Fibroblast of lung (primary cell): ENCODE measurements at regions not wholly inside any gene's neighbourhood (a gene's known extent, or its start where the extent isn't known, plus 50 kb on each side); places are given as distances from the start of the nearest gene placed in this dataset.

Experiments
- DNase-seq, 2 donors: peaks; one replicate each; pipeline versions ENCODE4 v3.0.0 to v3.0.0-alpha.2; 2010; ENCODE audit warnings: low read depth in 2 of 2
- H2AFZ ChIP-seq: 2 replicates; pipeline ENCODE4 v1.5.1; 2012; ENCODE audit warnings: low read length, control low read depth, inconsistent platforms
- H3K27ac ChIP-seq: 2 replicates; pipeline ENCODE4 v1.5.1; 2011; ENCODE audit warnings: low read length, control low read depth; ENCODE audit not compliant: insufficient read depth
- H3K27me3 ChIP-seq: 2 replicates; pipeline ENCODE4 v1.5.1; 2011; ENCODE audit warnings: mild to moderate bottlenecking, low read length; ENCODE audit not compliant: control insufficient read depth, insufficient read depth
- H3K36me3 ChIP-seq: 2 replicates; pipeline ENCODE4 v1.5.1; 2011; ENCODE audit warnings: low read length; ENCODE audit not compliant: control insufficient read depth, insufficient read depth
- H3K4me1 ChIP-seq: 2 replicates; pipeline ENCODE4 v1.5.1; 2011; ENCODE audit warnings: low read length; ENCODE audit not compliant: control insufficient read depth, insufficient read depth; ENCODE audit errors: extremely low read depth
- H3K4me2 ChIP-seq: 2 replicates; pipeline ENCODE4 v1.5.1; 2011; ENCODE audit warnings: low read length, control low read depth; ENCODE audit not compliant: insufficient read depth; ENCODE audit errors: extremely low read depth
- H3K4me3 ChIP-seq, 4 experiments: fragments of 200-600 bp in 1 of 4; sonication (generic) in 1 of 4; replicated peaks in 1 of 4; 2 replicates each; pipeline ENCODE4 v1.5.1; 2011 to 2016; ENCODE audit warnings: low read length in 4 of 4, low read depth in 3 of 4, mild to moderate bottlenecking in 3 of 4, control low read depth in 2 of 4, inconsistent platforms in 1 of 4, mixed read lengths in 1 of 4; ENCODE audit not compliant: insufficient read depth in 1 of 4; ENCODE audit errors: control extremely low read depth in 1 of 4
- H3K79me2 ChIP-seq: 2 replicates; pipeline ENCODE4 v1.5.1; 2012; ENCODE audit warnings: mild to moderate bottlenecking, low read length, inconsistent platforms; ENCODE audit not compliant: control insufficient read depth, insufficient read depth
- H3K9ac ChIP-seq: 2 replicates; pipeline ENCODE4 v1.5.1; 2011; ENCODE audit warnings: mild to moderate bottlenecking, low read length, control low read depth; ENCODE audit not compliant: insufficient read depth
- H3K9me3 ChIP-seq: 2 replicates; pipeline ENCODE4 v1.5.1; 2012; ENCODE audit warnings: low read depth, low read length; ENCODE audit not compliant: control insufficient read depth, insufficient read depth
- H4K20me1 ChIP-seq: 2 replicates; pipeline ENCODE4 v1.5.1; 2011; ENCODE audit warnings: low read length; ENCODE audit not compliant: control insufficient read depth, insufficient read depth; ENCODE audit errors: extremely low read depth
- EZH2 ChIP-seq: IDR thresholded peaks from 2 replicates; pipeline ENCODE4 v1.5.1; 2012; ENCODE audit warnings: low read length, control low read depth, mild to moderate bottlenecking; ENCODE audit errors: missing control alignments
- TF ChIP-seq, protein P1 (sequence below), 2 donors: IDR thresholded peaks in 1 of 2; conservative IDR thresholded peaks in 1 of 2; 1 replicate in 1 of 2; 2 replicates in 1 of 2; pipeline ENCODE4 v1.5.1; 2011 to 2012; ENCODE audit warnings: low read length in 2 of 2, control low read depth in 1 of 2, inconsistent platforms in 1 of 2, low read depth in 1 of 2, mild to moderate bottlenecking in 1 of 2

DNA sequence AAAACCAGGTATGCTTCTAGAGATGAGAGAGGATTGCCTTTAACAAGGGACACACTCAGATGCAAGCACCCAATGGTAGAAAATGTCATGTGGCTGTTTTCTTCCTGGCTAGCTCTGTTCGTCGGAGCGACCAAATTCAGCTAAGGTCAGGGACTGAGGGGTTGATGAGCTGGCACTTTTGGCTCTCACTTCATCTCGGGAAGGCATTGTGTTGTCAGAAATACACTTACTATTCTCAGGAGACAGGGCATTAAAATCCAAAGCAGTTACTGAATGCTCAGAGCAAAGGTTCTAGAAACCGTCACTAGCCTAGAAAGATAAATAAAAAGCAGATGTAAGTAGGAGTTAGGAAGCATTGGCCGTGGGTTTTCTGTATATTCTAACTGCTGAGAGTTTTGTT is 275.7 kb upstream of the SSTR1 start:
- Histone ChIP-seq H3K79me2 (no peaks in the 10 kb centered on the region), H3K4me2 (no peak overlapping the region), H3K27ac (no peak overlapping the region), H4K20me1 (no peaks in the 10 kb centered on the region), H3K9ac (no peak overlapping the region), H3K4me3 (peak overlapping the region in 1 of 4 experiments; percentile 12), H3K27me3 (peaks cover 2% of the 10 kb centered on the region), H3K4me1 (peaks cover 2% of the 10 kb centered on the region), H3K9me3 (no peaks in the 10 kb centered on the region), H2AFZ (no peak overlapping the region), H3K36me3 (no peaks in the 10 kb centered on the region)
- TF ChIP-seq, protein P1, sequence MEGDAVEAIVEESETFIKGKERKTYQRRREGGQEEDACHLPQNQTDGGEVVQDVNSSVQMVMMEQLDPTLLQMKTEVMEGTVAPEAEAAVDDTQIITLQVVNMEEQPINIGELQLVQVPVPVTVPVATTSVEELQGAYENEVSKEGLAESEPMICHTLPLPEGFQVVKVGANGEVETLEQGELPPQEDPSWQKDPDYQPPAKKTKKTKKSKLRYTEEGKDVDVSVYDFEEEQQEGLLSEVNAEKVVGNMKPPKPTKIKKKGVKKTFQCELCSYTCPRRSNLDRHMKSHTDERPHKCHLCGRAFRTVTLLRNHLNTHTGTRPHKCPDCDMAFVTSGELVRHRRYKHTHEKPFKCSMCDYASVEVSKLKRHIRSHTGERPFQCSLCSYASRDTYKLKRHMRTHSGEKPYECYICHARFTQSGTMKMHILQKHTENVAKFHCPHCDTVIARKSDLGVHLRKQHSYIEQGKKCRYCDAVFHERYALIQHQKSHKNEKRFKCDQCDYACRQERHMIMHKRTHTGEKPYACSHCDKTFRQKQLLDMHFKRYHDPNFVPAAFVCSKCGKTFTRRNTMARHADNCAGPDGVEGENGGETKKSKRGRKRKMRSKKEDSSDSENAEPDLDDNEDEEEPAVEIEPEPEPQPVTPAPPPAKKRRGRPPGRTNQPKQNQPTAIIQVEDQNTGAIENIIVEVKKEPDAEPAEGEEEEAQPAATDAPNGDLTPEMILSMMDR (conservative IDR thresholded peaks at IDR 0.05 in 1 of 2, IDR thresholded peaks at IDR 0.05 in 1 of 2; ENCODE audit: low read depth in 1 of 2, low read length in 2 of 2): no peak
- no peak for TF ChIP-seq EZH2
- DNase-seq: peak in 1 of 2 donors; percentile 25

DNA sequence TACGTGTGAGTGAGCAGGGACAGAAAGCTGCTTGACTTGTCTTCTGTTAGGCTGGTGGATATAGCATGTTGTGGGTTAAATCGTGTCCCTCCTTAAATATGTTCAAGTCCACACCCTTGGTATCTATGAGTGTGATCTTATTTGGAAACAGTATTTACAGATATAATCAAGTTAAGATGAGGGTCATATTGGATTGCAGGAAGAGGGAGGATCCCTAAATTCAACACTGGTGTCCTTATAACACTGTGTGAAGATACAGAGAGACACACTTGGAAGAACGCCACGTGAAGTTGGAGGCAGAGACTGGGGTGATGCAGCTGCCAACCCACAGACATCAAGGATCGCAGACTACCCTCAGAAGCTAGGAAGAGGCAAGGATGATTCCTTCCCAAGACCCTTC is 275.2 kb upstream of the SSTR1 start:
- TF ChIP-seq EZH2: no peak
- TF ChIP-seq, protein P1 (conservative IDR thresholded peaks at IDR 0.05 in 1 of 2, IDR thresholded peaks at IDR 0.05 in 1 of 2; ENCODE audit: low read depth in 1 of 2, low read length in 2 of 2): no peak

DNA sequence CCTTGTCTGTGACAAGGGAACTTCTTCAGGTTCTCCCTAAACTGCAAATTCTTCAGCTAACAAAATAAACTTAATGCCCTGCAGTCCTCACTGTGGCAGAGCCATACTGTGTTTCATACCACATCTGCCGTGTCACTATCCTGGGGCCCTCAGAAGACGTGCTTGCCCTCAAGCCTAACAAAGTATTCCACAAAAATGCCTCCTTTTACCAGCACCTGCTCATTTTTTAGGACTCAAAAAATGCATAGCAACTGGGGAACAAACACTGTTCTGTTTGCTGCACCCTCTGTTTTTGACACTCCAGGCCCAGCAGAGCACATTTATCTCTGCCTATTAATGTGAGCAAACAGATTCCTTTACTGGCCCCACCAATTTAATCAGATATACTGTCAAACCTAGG is 270.7 kb upstream of the SSTR1 start:
- Histone ChIP-seq H3K4me2 (no peak overlapping the region), H3K27ac (no peak overlapping the region), H4K20me1 (no peaks in the 10 kb centered on the region), H3K9me3 (no peaks in the 10 kb centered on the region), H3K9ac (no peak overlapping the region), H3K4me3 (no peak overlapping the region), H3K79me2 (no peaks in the 10 kb centered on the region), H3K36me3 (no peaks in the 10 kb centered on the region), H2AFZ (no peak overlapping the region), H3K27me3 (peaks cover 2% of the 10 kb centered on the region), H3K4me1 (no peaks in the 10 kb centered on the region)
- TF ChIP-seq EZH2: no peak
- TF ChIP-seq, protein P1 (conservative IDR thresholded peaks at IDR 0.05 in 1 of 2, IDR thresholded peaks at IDR 0.05 in 1 of 2; ENCODE audit: low read depth in 1 of 2, low read length in 2 of 2): no peak
- DNase-seq: no peak

More for the DNA sequence above, 275.2 kb upstream of the SSTR1 start:
- Histone ChIP-seq H4K20me1 (no peaks in the 10 kb centered on the region), H3K9me3 (no peaks in the 10 kb centered on the region), H3K36me3 (no peaks in the 10 kb centered on the region), H3K4me3 (peak overlapping the region in 1 of 4 experiments; percentile 12), H3K79me2 (no peaks in the 10 kb centered on the region), H2AFZ (no peak overlapping the region), H3K9ac (no peak overlapping the region), H3K4me2 (no peak overlapping the region), H3K4me1 (peaks cover 2% of the 10 kb centered on the region), H3K27me3 (peaks cover 2% of the 10 kb centered on the region), H3K27ac (no peak overlapping the region)
- DNase-seq: peak in 1 of 2 donors; percentile 1
